ENCODE measurements at regions not wholly inside any gene's neighbourhood (a gene's known extent, or its start where the extent isn't known, plus 50 kb on each side); places are given as distances from the start of the nearest gene placed in this dataset.

DNA sequence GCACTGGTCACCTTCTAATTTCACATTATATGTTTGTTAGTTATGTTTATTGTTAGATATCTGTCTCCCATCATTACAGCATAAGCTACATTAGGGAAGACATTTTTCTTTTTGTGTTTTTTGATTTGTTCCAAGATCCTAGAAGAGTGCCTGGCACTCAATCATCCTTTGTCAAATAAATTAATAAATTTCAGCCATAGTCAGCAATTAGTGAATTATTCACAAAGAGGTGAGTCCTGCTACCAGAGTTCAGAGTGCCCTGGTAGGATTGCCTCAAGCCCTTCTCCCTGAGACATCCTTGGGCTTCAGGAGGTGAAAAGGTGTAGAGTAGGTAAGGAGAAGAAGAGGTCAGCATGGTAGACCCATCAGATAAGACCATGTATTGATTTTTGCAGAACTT, 186.2 kb upstream of the CTAGE1 start:
- CTCF ChIA-PET: no interaction called here
- DNase-seq (ENCODE audit: low read depth, low spot score): no peak

DNA sequence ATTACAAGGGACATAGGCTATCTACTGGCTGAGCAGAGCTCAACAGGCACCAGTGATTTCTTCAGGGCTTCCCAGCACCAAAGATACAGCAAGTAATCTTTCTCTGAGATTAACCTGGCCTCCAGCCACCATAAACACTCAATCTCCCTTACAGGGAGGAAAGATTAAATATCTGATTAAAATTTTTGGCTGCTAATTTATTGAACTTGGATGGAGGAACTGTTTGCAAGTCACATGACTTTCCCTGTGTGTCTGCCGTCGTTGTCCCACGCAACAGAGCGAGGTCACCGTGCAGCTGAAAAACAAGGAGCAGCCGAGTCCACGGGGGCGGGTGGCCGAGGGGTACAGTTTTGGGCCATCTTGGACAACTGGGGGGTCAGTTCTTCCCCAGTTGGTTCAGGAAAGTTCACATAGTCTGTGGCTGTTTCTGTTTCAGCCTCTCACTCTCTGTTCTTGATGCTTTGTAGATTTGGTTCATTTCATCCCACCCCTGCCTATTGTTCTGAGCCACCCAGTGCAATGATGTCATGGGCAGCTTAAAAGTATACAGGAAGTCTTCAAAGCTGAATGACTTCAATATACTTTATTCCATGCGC, 186.8 kb upstream of the CTAGE1 start:
- POLR2A ChIA-PET: no interaction called here
- TF ChIP-seq, protein P1, sequence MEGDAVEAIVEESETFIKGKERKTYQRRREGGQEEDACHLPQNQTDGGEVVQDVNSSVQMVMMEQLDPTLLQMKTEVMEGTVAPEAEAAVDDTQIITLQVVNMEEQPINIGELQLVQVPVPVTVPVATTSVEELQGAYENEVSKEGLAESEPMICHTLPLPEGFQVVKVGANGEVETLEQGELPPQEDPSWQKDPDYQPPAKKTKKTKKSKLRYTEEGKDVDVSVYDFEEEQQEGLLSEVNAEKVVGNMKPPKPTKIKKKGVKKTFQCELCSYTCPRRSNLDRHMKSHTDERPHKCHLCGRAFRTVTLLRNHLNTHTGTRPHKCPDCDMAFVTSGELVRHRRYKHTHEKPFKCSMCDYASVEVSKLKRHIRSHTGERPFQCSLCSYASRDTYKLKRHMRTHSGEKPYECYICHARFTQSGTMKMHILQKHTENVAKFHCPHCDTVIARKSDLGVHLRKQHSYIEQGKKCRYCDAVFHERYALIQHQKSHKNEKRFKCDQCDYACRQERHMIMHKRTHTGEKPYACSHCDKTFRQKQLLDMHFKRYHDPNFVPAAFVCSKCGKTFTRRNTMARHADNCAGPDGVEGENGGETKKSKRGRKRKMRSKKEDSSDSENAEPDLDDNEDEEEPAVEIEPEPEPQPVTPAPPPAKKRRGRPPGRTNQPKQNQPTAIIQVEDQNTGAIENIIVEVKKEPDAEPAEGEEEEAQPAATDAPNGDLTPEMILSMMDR (IDR thresholded peaks at IDR 0.05; ENCODE audit: low read depth, low read length): no peak
- Histone ChIP-seq H3K9me3 (ENCODE audit: control insufficient read depth, insufficient read depth, low read length) (no peaks in the 10 kb centered on the region), H3K4me3 (ENCODE audit: low read depth, low read length) (no peak overlapping the region), H3K27me3 (ENCODE audit: control insufficient read depth, insufficient read depth, low read length) (peaks cover 3% of the 10 kb centered on the region), H3K27ac (ENCODE audit: low read depth, low read length) (peak overlapping the region; percentile 0)
- CTCF ChIA-PET: no interaction called here
- DNase-seq (ENCODE audit: low read depth, low spot score): no peak

More for the DNA sequence above, 186.2 kb upstream of the CTAGE1 start:
- TF ChIP-seq, protein P1 (IDR thresholded peaks at IDR 0.05; ENCODE audit: low read depth, low read length): no peak
- Histone ChIP-seq H3K4me3 (ENCODE audit: low read depth, low read length) (no peak overlapping the region), H3K9me3 (ENCODE audit: control insufficient read depth, insufficient read depth, low read length) (no peaks in the 10 kb centered on the region), H3K27ac (ENCODE audit: low read depth, low read length) (no peak overlapping the region), H3K27me3 (ENCODE audit: control insufficient read depth, insufficient read depth, low read length) (peaks cover 6% of the 10 kb centered on the region)
- POLR2A ChIA-PET: no interaction called here

DNA sequence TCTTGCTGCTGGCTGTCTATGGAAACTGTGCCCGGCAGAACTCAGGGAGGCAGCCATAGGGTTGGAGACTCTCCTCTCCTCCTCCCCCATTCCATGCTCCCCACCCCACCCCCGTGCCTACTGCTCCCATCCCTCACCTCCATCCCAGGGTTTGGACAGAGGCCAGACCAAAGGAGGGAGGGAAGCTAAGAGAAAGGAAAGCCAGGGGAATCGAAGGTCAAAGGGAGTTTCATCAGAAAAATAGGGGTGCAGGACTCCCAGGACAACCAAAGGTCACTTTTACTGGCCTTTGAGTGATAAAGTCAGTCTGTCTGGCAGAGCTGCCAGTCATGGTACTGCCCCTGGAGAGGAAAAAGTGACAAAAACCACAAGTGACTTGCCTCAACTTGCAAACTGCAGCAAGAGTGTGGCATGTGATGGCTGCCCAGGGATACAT, 187.3 kb upstream of the CTAGE1 start:
- TF ChIP-seq, protein P1 (IDR thresholded peaks at IDR 0.05; ENCODE audit: low read depth, low read length): no peak
- POLR2A ChIA-PET: no interaction called here
- H3K4me3 ChIP-seq (ENCODE audit: low read depth, low read length): no peak overlapping the region
- H3K27ac ChIP-seq (ENCODE audit: low read depth, low read length): no peak overlapping the region
- CTCF ChIA-PET: no interaction called here
- peaks cover 3% of the 10 kb centered on the region for H3K27me3 ChIP-seq (ENCODE audit: control insufficient read depth, insufficient read depth, low read length)
- no peaks in the 10 kb centered on the region for H3K9me3 ChIP-seq (ENCODE audit: control insufficient read depth, insufficient read depth, low read length)
- no peak for DNase-seq (ENCODE audit: low read depth, low spot score)

DNA sequence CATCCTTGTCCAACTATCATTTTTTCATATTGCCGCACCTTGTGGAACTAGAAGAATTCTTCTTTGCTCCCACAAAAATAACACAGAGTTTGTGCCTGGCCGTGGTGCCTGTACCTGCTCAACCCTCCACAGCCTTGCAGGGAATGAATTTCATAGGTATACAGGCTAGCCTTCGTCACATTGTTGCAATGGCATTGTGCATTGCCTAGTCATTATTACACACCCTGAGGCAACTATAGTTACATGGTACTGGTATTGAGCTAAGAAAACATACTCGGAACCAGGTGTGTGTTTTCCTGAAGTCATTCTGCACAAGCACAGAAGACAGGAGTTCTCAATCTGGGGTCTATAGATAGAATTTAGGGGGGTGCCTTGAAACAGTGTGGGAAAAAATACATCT, 188.0 kb upstream of the CTAGE1 start:
- no peak overlapping the region for H3K4me3 ChIP-seq (ENCODE audit: low read depth, low read length)
- no peak overlapping the region for H3K27ac ChIP-seq (ENCODE audit: low read depth, low read length)
- H3K9me3 ChIP-seq (ENCODE audit: control insufficient read depth, insufficient read depth, low read length): no peaks in the 10 kb centered on the region
- peaks cover 1% of the 10 kb centered on the region for H3K27me3 ChIP-seq (ENCODE audit: control insufficient read depth, insufficient read depth, low read length)
- CTCF ChIA-PET: no interaction called here
- TF ChIP-seq, protein P1 (IDR thresholded peaks at IDR 0.05; ENCODE audit: low read depth, low read length): no peak
- no peak for DNase-seq (ENCODE audit: low read depth, low spot score)
- POLR2A ChIA-PET: no interaction called here

DNA sequence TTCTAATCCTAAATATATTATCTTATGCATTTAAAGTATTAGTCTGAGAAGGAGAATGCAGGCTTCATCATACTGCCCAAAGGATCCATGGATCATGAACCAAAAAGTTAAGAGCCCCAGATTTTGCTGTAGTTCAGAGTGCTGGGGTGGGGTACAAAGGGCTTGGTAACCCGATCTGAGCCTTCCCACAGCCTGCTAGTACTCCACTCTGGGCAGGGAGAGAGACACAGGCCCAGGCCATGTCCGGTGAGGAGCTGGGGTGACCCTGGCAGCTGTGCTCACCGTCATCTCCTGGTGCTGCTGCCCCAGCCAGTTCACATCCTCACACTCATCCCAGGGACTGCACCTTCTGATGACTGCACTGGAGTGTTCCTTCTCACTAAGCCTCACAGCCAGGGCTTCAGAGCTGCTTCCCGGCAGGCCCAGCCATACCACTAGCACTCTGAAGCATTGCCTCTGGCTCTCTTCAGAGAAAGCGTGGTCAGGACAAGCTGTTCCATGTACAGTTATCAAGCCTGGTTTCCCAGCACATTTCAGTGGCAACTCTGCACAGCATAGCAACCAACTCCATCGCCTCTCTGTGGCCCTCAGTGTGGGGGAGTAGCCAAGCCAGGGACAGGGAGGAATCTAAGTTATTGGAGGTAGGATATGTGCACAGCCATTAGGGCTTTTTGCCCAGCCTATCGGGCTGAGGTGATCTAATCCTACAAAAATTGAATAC, 189.0 kb upstream of the CTAGE1 start:
- CTCF ChIA-PET: no interaction called here
- no peak for DNase-seq (ENCODE audit: low read depth, low spot score)
- Histone ChIP-seq H3K9me3 (ENCODE audit: control insufficient read depth, insufficient read depth, low read length) (no peaks in the 10 kb centered on the region), H3K27me3 (ENCODE audit: control insufficient read depth, insufficient read depth, low read length) (no peaks in the 10 kb centered on the region), H3K4me3 (ENCODE audit: low read depth, low read length) (no peak overlapping the region), H3K27ac (ENCODE audit: low read depth, low read length) (no peak overlapping the region)
- POLR2A ChIA-PET: no interaction called here
- TF ChIP-seq, protein P1 (IDR thresholded peaks at IDR 0.05; ENCODE audit: low read depth, low read length): no peak

All from AG04450 (cell line).